Mesenchymal stem cell (in vitro differentiated cells and primary cell): ENCODE measurements at regions not wholly inside any gene's neighbourhood (a gene's known extent, or its start where the extent isn't known, plus 50 kb on each side); places are given as distances from the start of the nearest gene placed in this dataset.

Experiments used
- DNase-seq: peaks from one replicate; pipeline ENCODE4 v3.0.0-alpha.2; 2013
- H2AFZ ChIP-seq: one replicate; pipeline ENCODE4 v1.6.1; 2013; ENCODE audit warnings: low read depth, mild to moderate bottlenecking, control low read depth, inconsistent platforms, low read length, moderate library complexity
- H2AK5ac ChIP-seq: 2 replicates; pipeline ENCODE4 v1.6.1; 2013; ENCODE audit warnings: low read length, moderate library complexity, mild to moderate bottlenecking, inconsistent platforms; ENCODE audit not compliant: severe bottlenecking
- H2BK120ac ChIP-seq: one replicate; pipeline ENCODE4 v1.6.1; 2013; ENCODE audit warnings: low read depth, mild to moderate bottlenecking, inconsistent platforms, low read length, moderate library complexity
- H2BK12ac ChIP-seq, 2 experiments: one replicate each; pipeline ENCODE4 v1.6.1; 2013; ENCODE audit warnings: inconsistent platforms in 2 of 2, low read length in 2 of 2, mild to moderate bottlenecking in 2 of 2, moderate library complexity in 2 of 2, control low read depth in 1 of 2
- H2BK15ac ChIP-seq: one replicate; pipeline ENCODE4 v1.6.1; 2013; ENCODE audit warnings: mild to moderate bottlenecking, low read depth, inconsistent platforms; ENCODE audit not compliant: poor library complexity, severe bottlenecking
- H2BK5ac ChIP-seq: 2 replicates; pipeline ENCODE4 v1.6.1; 2013; ENCODE audit warnings: low read depth, mild to moderate bottlenecking, low read length, control low read depth, inconsistent platforms; ENCODE audit not compliant: poor library complexity, severe bottlenecking
- H3K14ac ChIP-seq, 2 experiments: one replicate each; pipeline ENCODE4 v1.6.1; 2013; ENCODE audit warnings: inconsistent platforms in 2 of 2, low read length in 2 of 2, control low read depth in 1 of 2, mild to moderate bottlenecking in 1 of 2, moderate library complexity in 1 of 2
- H3K18ac ChIP-seq, 2 experiments: one replicate each; pipeline ENCODE4 v1.6.1; 2013; ENCODE audit warnings: inconsistent platforms in 2 of 2, low read length in 2 of 2, control low read depth in 1 of 2, low read depth in 1 of 2, mild to moderate bottlenecking in 1 of 2
- H3K23ac ChIP-seq, 2 experiments: one replicate each; pipeline ENCODE4 v1.6.1; 2013; ENCODE audit warnings: inconsistent platforms in 2 of 2, low read length in 2 of 2, mild to moderate bottlenecking in 2 of 2, moderate library complexity in 2 of 2, control low read depth in 1 of 2
- H3K27ac ChIP-seq: 2 replicates; pipeline ENCODE4 v1.5.1; 2013; ENCODE audit warnings: mild to moderate bottlenecking, moderate library complexity, low read length, control low read depth, inconsistent platforms; ENCODE audit not compliant: poor library complexity, severe bottlenecking
- H3K27me3 ChIP-seq, 2 experiments: 2 replicates each; pipeline versions ENCODE4 v1.6.1 to v1.7.0; 2013; ENCODE audit warnings: low read length in 2 of 2, mild to moderate bottlenecking in 2 of 2, moderate library complexity in 2 of 2, control low read depth in 1 of 2, inconsistent platforms in 1 of 2; ENCODE audit not compliant: control insufficient read depth in 1 of 2, insufficient read depth in 1 of 2
- H3K36me3 ChIP-seq, 2 experiments: 2 replicates each; pipeline versions ENCODE4 v1.6.1 to v1.7.0; 2013; ENCODE audit warnings: low read length in 2 of 2, control low read depth in 1 of 2, inconsistent platforms in 1 of 2, low read depth in 1 of 2, mild to moderate bottlenecking in 1 of 2; ENCODE audit not compliant: insufficient read depth in 2 of 2, control insufficient read depth in 1 of 2
- H3K4ac ChIP-seq, 2 experiments: one replicate each; pipeline ENCODE4 v1.6.1; 2013; ENCODE audit warnings: inconsistent platforms in 2 of 2, low read length in 2 of 2, mild to moderate bottlenecking in 2 of 2, moderate library complexity in 2 of 2, control low read depth in 1 of 2, low read depth in 1 of 2
- H3K4me1 ChIP-seq: 2 replicates; pipeline ENCODE4 v1.6.1; 2013; ENCODE audit warnings: low read depth, low read length, control low read depth; ENCODE audit not compliant: control insufficient read depth, insufficient read depth
- H3K4me2 ChIP-seq: 2 replicates; pipeline ENCODE4 v1.6.1; 2013; ENCODE audit warnings: low read length, mild to moderate bottlenecking, inconsistent platforms; ENCODE audit not compliant: poor library complexity, severe bottlenecking
- H3K4me3 ChIP-seq, 2 experiments: 2 replicates each; pipeline versions ENCODE4 v1.5.1 to v1.7.0; 2013; ENCODE audit warnings: low read length in 2 of 2, mild to moderate bottlenecking in 2 of 2, control low read depth in 1 of 2, low read depth in 1 of 2; ENCODE audit not compliant: insufficient read depth in 1 of 2
- H3K79me1 ChIP-seq: replicated peaks from 2 replicates; pipeline ENCODE4 v1.6.1; 2013; ENCODE audit warnings: mild to moderate bottlenecking, control low read depth, low read length, inconsistent platforms; ENCODE audit not compliant: poor library complexity, severe bottlenecking
- H3K9ac ChIP-seq: 2 replicates; pipeline ENCODE4 v1.7.0; 2013; ENCODE audit warnings: mild to moderate bottlenecking, low read length, moderate library complexity
- H3K9me3 ChIP-seq: 2 replicates; pipeline ENCODE4 v1.7.0; 2013; ENCODE audit warnings: mild to moderate bottlenecking, low read length; ENCODE audit not compliant: control insufficient read depth
- H4K8ac ChIP-seq: one replicate; pipeline ENCODE4 v1.6.1; 2013; ENCODE audit warnings: inconsistent platforms, mild to moderate bottlenecking, low read length, moderate library complexity
- H4K91ac ChIP-seq: one replicate; pipeline ENCODE4 v1.6.1; 2013; ENCODE audit warnings: mild to moderate bottlenecking, low read length, inconsistent platforms
- WGBS: methylation state at CpG from one replicate; pipeline ENCODE4 v1.1.7; 2013; ENCODE audit warnings: mixed read lengths; 5-methylcytosine and 5-hydroxymethylcytosine counted together

DNA sequence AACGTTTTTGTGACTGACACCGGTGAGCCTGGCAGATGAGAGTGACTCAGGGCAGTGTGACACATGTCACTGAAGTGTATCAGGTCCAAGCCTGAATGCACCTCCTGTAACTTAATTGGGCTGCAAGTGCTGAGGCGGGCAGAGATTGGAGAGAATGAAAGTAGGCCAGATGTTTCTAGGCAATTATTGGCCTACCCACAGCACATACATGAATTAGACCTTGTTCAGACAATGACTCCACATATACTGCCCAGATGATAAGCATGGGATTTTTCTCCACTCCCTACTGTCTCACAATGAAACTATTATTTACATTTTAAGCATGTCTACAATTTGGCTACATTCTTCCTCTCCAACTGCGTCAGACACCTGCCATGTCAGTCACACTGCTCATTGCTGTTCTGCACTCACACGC is 187.3 kb upstream of the ZNF385D start:
- WGBS, result 95% methylated on average over 5 of the region's 5 CpGs
- Histone ChIP-seq H2BK120ac (no peak overlapping the region), H3K9ac (no peak overlapping the region), H2BK15ac (no peak overlapping the region), H2BK5ac (no peak overlapping the region), H3K18ac (no peak overlapping the region), H3K79me1 (no peaks in the 10 kb centered on the region), H3K23ac (no peak overlapping the region), H4K91ac (no peak overlapping the region), H3K4me2 (no peak overlapping the region), H3K4me3 (no peak overlapping the region), H3K36me3 (no peaks in the 10 kb centered on the region), H3K14ac (no peak overlapping the region), H3K4me1 (peaks cover 2% of the 10 kb centered on the region), H2AK5ac (no peak overlapping the region), H3K27ac (no peak overlapping the region), H2BK12ac (no peak overlapping the region), H2AFZ (no peak overlapping the region), H3K27me3 (no peaks in the 10 kb centered on the region), H3K9me3 (no peaks in the 10 kb centered on the region), H4K8ac (no peak overlapping the region), H3K4ac (no peak overlapping the region)
- DNase-seq, result no peak

DNA sequence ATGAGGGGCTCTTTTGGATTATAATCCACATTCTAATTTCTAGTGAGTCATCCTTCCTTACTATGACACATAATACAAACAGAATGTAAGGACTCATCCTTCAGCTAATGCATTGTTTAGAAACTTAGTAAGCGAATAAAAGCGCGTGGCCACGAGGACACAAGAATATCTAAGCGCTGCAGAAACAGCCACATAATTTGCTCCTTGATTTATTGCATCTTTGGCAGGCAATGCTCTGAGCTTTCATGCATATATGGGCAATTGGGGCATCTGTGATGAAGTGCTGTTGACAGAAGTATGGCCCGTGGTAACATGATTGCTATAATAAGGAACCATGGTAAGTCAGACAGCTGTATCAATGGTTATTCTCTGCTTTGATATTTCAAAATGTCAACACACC is 191.3 kb upstream of the ZNF385D start:
- Histone ChIP-seq H3K36me3 (no peaks in the 10 kb centered on the region), H2AK5ac (no peak overlapping the region), H3K18ac (no peak overlapping the region), H2BK5ac (no peak overlapping the region), H3K4me3 (no peak overlapping the region), H3K27me3 (no peaks in the 10 kb centered on the region), H3K4me1 (peaks cover 2% of the 10 kb centered on the region), H2BK120ac (no peak overlapping the region), H3K27ac (no peak overlapping the region), H4K91ac (no peak overlapping the region), H2BK12ac (no peak overlapping the region), H3K9me3 (no peaks in the 10 kb centered on the region), H3K23ac (no peak overlapping the region), H2AFZ (no peak overlapping the region), H3K4ac (no peak overlapping the region), H3K9ac (no peak overlapping the region), H3K14ac (no peak overlapping the region), H2BK15ac (no peak overlapping the region), H3K79me1 (no peaks in the 10 kb centered on the region), H4K8ac (no peak overlapping the region), H3K4me2 (no peak overlapping the region)
- 9% methylated on average over 6 of the region's 6 CpGs for WGBS
- DNase-seq, result peak; percentile 38

DNA sequence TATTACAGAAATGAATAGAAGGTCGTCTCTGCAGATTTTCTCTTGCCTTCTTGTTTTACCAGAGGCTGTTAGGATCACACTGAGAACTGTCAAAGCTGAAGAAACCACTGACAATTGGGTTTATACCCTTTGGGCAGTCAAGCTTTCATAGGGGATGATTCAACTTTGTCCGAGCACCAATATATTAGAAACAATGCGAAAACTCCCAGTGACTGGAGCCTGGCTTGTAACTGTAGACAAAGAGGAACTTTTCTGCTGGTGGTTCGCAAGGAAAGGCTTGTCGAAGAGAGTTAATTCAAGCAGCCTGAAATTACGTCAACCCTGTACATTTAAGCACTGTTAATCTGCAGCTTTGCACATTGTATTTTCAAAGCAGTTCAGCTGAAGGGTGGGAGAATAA is 193.2 kb upstream of the ZNF385D start:
- no peak overlapping the region for H3K4me3 ChIP-seq
- H3K36me3 ChIP-seq, result no peaks in the 10 kb centered on the region
- H2BK120ac ChIP-seq, result no peak overlapping the region
- no peaks in the 10 kb centered on the region for H3K9me3 ChIP-seq
- H4K91ac ChIP-seq, result no peak overlapping the region
- WGBS, result 84% methylated on average over 6 of the region's 6 CpGs
- H2AFZ ChIP-seq, result no peak overlapping the region
- H3K27me3 ChIP-seq, result no peaks in the 10 kb centered on the region
- no peak overlapping the region for H2BK12ac ChIP-seq
- H3K14ac ChIP-seq, result no peak overlapping the region
- H3K4ac ChIP-seq, result no peak overlapping the region
- H2AK5ac ChIP-seq, result no peak overlapping the region
- peaks cover 2% of the 10 kb centered on the region for H3K4me1 ChIP-seq
- no peak overlapping the region for H4K8ac ChIP-seq
- H3K79me1 ChIP-seq, result no peaks in the 10 kb centered on the region
- no peak overlapping the region for H3K9ac ChIP-seq
- H3K27ac ChIP-seq, result no peak overlapping the region
- no peak overlapping the region for H3K4me2 ChIP-seq
- no peak for DNase-seq
- no peak overlapping the region for H2BK5ac ChIP-seq
- H2BK15ac ChIP-seq, result no peak overlapping the region
- H3K18ac ChIP-seq, result no peak overlapping the region
- no peak overlapping the region for H3K23ac ChIP-seq

DNA sequence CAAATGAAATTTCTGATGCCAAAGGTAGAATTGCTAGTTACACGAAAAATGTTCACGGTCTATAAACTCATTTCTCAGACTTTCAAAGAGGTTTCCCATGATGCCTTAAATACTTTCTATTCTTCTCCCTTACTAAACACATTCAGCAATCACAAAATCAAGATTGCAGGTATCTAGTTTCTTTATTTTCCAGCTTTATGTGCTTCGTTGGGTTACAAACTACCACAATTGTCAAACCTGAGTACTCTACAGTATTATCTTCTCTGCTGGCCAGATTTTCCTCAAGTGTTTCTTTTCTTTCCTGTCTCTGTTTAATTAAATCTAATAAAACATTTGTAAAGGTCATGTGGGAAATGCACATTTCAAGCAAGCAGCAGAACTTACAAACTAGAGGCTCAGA is 201.8 kb upstream of the ZNF385D start:
- no peak overlapping the region for H2BK120ac ChIP-seq
- H3K14ac ChIP-seq, result no peak overlapping the region
- WGBS, result 84% methylated on average over 3 of the region's 3 CpGs
- H4K91ac ChIP-seq, result no peak overlapping the region
- H2BK15ac ChIP-seq, result no peak overlapping the region
- H3K79me1 ChIP-seq, result no peaks in the 10 kb centered on the region
- H3K27ac ChIP-seq, result no peak overlapping the region
- H3K4ac ChIP-seq, result no peak overlapping the region
- no peak overlapping the region for H3K18ac ChIP-seq
- no peaks in the 10 kb centered on the region for H3K36me3 ChIP-seq
- no peak overlapping the region for H3K4me3 ChIP-seq
- no peak for DNase-seq
- no peaks in the 10 kb centered on the region for H3K9me3 ChIP-seq
- no peak overlapping the region for H2AK5ac ChIP-seq
- H3K4me2 ChIP-seq, result no peak overlapping the region
- H2BK5ac ChIP-seq, result no peak overlapping the region
- H2AFZ ChIP-seq, result no peak overlapping the region
- no peak overlapping the region for H4K8ac ChIP-seq
- no peak overlapping the region for H3K23ac ChIP-seq
- no peaks in the 10 kb centered on the region for H3K4me1 ChIP-seq
- H3K27me3 ChIP-seq, result no peaks in the 10 kb centered on the region
- H2BK12ac ChIP-seq, result no peak overlapping the region
- H3K9ac ChIP-seq, result no peak overlapping the region
